Stimulated activated effector memory CD8-positive, alpha-beta T cell treated with anti-CD3 and anti-CD28 coated beads, Interleukin-12 subunit alpha, Interleukin-12 subunit beta, amount 100 ng/mL, for 72 hours (primary cell): ENCODE measurements at regions not wholly inside any gene's neighbourhood (a gene's known extent, or its start where the extent isn't known, plus 50 kb on each side); places are given as distances from the start of the nearest gene placed in this dataset.

ENCODE experiments used
- ATAC-seq: fragments of 150-1000 bp; cut with Tn5 transposase; 2 replicates; pipeline ENCODE4 v1.10.0; 2021
- DNase-seq, 2 donors: peaks; one replicate each; pipeline ENCODE4 v3.0.0; 2021 to 2022; ENCODE audit warnings: low spot score in 2 of 2
- H3K27ac Mint-ChIP-seq: one replicate; pipeline ENCODE4 v1.8.0; 2022; ENCODE audit warnings: mild to moderate bottlenecking, mixed read lengths
- H3K36me3 Mint-ChIP-seq: one replicate; pipeline ENCODE4 v1.8.0; 2022; ENCODE audit warnings: mild to moderate bottlenecking, mixed read lengths
- H3K4me1 Mint-ChIP-seq: one replicate; pipeline ENCODE4 v1.8.0; 2022; ENCODE audit warnings: mixed read lengths
- H3K4me3 Mint-ChIP-seq: one replicate; pipeline ENCODE4 v1.8.0; 2022; ENCODE audit warnings: mild to moderate bottlenecking, mixed read lengths
- H3K9me3 Mint-ChIP-seq: one replicate; pipeline ENCODE4 v1.8.0; 2022; ENCODE audit warnings: mixed read lengths

DNA sequence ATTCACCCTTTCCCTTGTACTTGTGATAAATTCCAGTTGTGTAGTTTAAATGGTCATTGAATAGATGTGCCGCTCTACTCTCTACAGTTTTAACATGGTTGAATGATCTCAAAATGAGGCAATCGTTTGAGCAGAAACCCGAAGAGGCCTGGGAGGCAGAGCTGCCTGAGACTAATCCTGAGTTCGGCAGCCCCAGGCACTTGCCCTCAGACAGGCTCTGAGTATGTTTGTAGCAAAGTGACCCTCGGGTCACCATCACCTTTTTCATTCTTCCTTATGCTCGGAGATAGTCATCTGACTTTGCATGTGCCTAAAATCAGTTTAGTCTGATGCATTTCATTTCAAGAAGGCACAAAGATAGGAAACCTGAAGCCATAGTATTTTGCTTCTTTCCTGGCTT lies 184.0 kb upstream of the RBFOX1 start:
- no peak overlapping the region for H3K4me3 Mint-ChIP-seq
- no peaks in the 10 kb centered on the region for H3K4me1 Mint-ChIP-seq
- ATAC-seq (no peak), DNase-seq (no peak)
- H3K27ac Mint-ChIP-seq: no peak overlapping the region
- H3K36me3 Mint-ChIP-seq: no peaks in the 10 kb centered on the region
- peaks cover 25% of the 10 kb centered on the region for H3K9me3 Mint-ChIP-seq

DNA sequence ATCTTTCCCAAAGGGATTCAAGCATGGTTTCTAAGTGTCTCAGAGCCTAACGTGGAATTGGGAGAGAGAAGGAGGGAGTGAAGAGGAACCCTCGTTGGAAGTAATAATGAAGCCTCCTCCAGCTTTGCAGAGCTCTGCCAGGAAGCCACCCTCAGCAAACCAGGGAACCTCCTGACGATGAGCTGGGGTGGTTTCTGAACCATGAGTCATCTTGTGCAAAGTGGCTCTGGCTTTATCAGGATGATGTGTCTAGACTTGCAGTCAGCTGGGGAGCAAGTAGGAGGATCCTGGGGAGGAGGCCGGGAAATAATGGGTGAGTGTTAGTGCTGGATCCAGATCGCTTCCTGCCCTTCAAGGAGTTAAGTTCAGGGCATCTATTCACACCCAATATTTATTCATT lies 191.7 kb upstream of the RBFOX1 start:
- H3K4me1 Mint-ChIP-seq: no peaks in the 10 kb centered on the region
- DNase-seq (no peak), ATAC-seq (no peak)
- H3K36me3 Mint-ChIP-seq: no peaks in the 10 kb centered on the region
- H3K9me3 Mint-ChIP-seq: peaks cover 35% of the 10 kb centered on the region
- no peak overlapping the region for H3K27ac Mint-ChIP-seq
- no peak overlapping the region for H3K4me3 Mint-ChIP-seq

- H3K36me3 Mint-ChIP-seq: no peaks in the 10 kb centered on the region
- ATAC-seq: no peak
- no peak overlapping the region for H3K4me3 Mint-ChIP-seq
- DNase-seq: no peak
- H3K27ac Mint-ChIP-seq: no peak overlapping the region
- H3K4me1 Mint-ChIP-seq: no peaks in the 10 kb centered on the region
- H3K9me3 Mint-ChIP-seq: peaks cover 40% of the 10 kb centered on the region
Observed at GRCh38 chr16:7137560-7138330, 194.9 kb upstream of the RBFOX1 start.

GRCh38 chr16:7132465-7132864 lies 200.2 kb upstream of the RBFOX1 start:
- Mint-ChIP-seq H3K4me3 (no peak overlapping the region), H3K4me1 (no peaks in the 10 kb centered on the region), H3K9me3 (peaks cover 21% of the 10 kb centered on the region), H3K27ac (no peak overlapping the region), H3K36me3 (no peaks in the 10 kb centered on the region)
- DNase-seq: no peak
- no peak for ATAC-seq

- Mint-ChIP-seq H3K27ac (no peak overlapping the region), H3K36me3 (no peaks in the 10 kb centered on the region), H3K4me3 (no peak overlapping the region), H3K9me3 (peaks cover 24% of the 10 kb centered on the region), H3K4me1 (no peaks in the 10 kb centered on the region)
- ATAC-seq (no peak), DNase-seq (no peak)
Observed at GRCh38 chr16:7124701-7125100, 207.9 kb upstream of the RBFOX1 start.

GRCh38 chr16:7124242-7124641 lies 208.4 kb upstream of the RBFOX1 start:
- H3K27ac Mint-ChIP-seq: no peak overlapping the region
- DNase-seq (no peak), ATAC-seq (no peak)
- H3K9me3 Mint-ChIP-seq: peaks cover 21% of the 10 kb centered on the region
- H3K4me3 Mint-ChIP-seq: no peak overlapping the region
- H3K4me1 Mint-ChIP-seq: no peaks in the 10 kb centered on the region
- H3K36me3 Mint-ChIP-seq: no peaks in the 10 kb centered on the region

- no peak overlapping the region for H3K27ac Mint-ChIP-seq
- H3K4me1 Mint-ChIP-seq: no peaks in the 10 kb centered on the region
- H3K4me3 Mint-ChIP-seq: no peak overlapping the region
- H3K9me3 Mint-ChIP-seq: peaks cover 16% of the 10 kb centered on the region
- no peaks in the 10 kb centered on the region for H3K36me3 Mint-ChIP-seq
- ATAC-seq (no peak), DNase-seq (no peak)
Observed at GRCh38 chr16:7116734-7117133, 215.9 kb upstream of the RBFOX1 start.

DNA sequence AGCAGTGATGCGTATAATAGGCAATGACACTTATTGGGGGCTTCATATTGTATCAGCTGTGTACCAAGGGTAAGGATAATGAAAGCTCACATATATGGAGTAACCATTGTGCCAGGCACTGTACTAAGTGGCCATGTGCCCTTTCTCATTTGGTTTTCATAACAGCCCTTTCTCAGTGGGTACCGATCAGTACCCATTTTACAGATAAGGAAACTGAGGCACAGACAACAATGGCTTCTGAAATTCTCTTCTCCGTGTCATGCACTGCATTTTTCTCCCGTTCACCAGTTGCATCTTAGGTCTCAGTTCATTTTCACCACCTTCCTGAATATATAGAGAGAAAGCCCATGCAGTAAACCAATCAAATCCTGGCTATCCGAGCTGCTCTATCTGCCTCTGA lies 216.7 kb upstream of the RBFOX1 start:
- Mint-ChIP-seq H3K36me3 (no peaks in the 10 kb centered on the region), H3K4me3 (no peak overlapping the region), H3K4me1 (no peaks in the 10 kb centered on the region), H3K9me3 (peaks cover 16% of the 10 kb centered on the region), H3K27ac (no peak overlapping the region)
- ATAC-seq (no peak), DNase-seq (no peak)

- H3K36me3 Mint-ChIP-seq: no peaks in the 10 kb centered on the region
- H3K4me3 Mint-ChIP-seq: no peak overlapping the region
- peaks cover 13% of the 10 kb centered on the region for H3K9me3 Mint-ChIP-seq
- ATAC-seq (no peak), DNase-seq (no peak)
- no peak overlapping the region for H3K27ac Mint-ChIP-seq
- no peaks in the 10 kb centered on the region for H3K4me1 Mint-ChIP-seq
Observed at GRCh38 chr16:7113949-7114348, 218.7 kb upstream of the RBFOX1 start.

GRCh38 chr16:7113395-7113794 lies 219.2 kb upstream of the RBFOX1 start:
- DNase-seq: no peak
- Mint-ChIP-seq H3K4me3 (no peak overlapping the region), H3K36me3 (no peaks in the 10 kb centered on the region)

DNA sequence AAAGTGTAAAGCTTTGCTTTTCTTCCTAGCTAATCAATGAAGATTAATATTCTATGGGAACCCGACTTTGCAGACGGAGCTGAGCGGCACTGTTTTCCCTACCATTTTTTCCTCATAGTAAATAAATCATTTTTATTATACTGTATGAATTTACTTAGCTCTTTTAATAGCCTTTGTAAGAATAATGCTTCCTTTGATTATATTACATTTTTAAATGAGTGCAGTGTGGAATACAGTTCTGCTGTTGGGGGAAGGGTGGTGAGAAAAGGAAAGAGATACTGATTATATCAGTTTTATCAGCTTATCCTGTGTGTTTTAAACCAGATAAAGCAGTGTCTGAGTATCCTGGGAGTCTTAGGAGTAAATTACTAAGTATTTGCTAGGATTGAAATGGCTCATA lies 221.4 kb upstream of the RBFOX1 start:
- DNase-seq: no peak
- no peaks in the 10 kb centered on the region for H3K4me1 Mint-ChIP-seq
- no peaks in the 10 kb centered on the region for H3K36me3 Mint-ChIP-seq
- H3K27ac Mint-ChIP-seq: no peak overlapping the region
- peaks cover 11% of the 10 kb centered on the region for H3K9me3 Mint-ChIP-seq
- H3K4me3 Mint-ChIP-seq: no peak overlapping the region
- no peak for ATAC-seq

More at GRCh38 chr16:7113395-7113794, 219.2 kb upstream of the RBFOX1 start:
- Mint-ChIP-seq H3K27ac (no peak overlapping the region), H3K9me3 (peaks cover 13% of the 10 kb centered on the region), H3K4me1 (no peaks in the 10 kb centered on the region)
- no peak for ATAC-seq

DNA sequence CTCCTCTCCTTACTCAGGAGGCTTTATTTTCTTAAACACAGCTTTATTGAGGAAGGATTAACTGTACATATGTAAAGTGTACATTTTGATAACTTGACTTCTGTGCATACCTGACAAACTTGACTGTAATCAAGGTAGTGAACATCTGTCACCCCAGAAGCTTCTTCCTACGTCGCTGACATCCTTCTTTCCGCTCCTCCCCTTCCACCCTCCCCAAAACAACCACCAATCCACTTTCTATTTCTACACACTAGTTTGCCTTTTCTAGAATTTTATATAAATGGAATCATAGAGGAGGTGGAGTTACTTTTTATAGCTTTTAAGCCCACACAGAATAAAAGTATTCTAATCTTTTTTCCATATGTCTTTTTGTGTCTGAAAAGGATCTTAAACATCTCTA lies 225.2 kb upstream of the RBFOX1 start:
- H3K4me1 Mint-ChIP-seq: no peaks in the 10 kb centered on the region
- H3K4me3 Mint-ChIP-seq: no peak overlapping the region
- peaks cover 11% of the 10 kb centered on the region for H3K9me3 Mint-ChIP-seq
- DNase-seq (no peak), ATAC-seq (no peak)
- no peaks in the 10 kb centered on the region for H3K36me3 Mint-ChIP-seq
- H3K27ac Mint-ChIP-seq: no peak overlapping the region

DNA sequence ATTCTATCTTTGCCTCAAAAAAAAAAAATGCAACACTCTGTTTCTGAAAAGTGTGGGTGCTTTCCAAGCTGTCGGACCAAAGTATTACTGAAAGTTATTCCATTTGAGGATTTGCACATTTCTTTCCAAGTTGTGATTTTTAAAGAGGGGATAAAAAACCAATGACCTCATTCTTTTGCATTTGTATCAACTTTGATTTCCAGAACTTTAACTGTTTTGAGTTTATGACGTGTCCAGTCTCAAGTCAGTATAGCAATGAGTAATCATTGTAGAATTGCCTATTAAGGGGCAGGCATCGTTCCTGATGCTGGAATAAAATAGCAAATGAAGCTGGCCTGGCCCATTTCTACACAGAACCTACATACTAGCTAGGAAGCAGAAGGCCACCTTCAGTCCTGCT lies 229.6 kb upstream of the RBFOX1 start:
- ATAC-seq (no peak), DNase-seq (no peak)
- Mint-ChIP-seq H3K4me1 (no peaks in the 10 kb centered on the region), H3K27ac (no peak overlapping the region), H3K9me3 (peaks cover 12% of the 10 kb centered on the region), H3K4me3 (no peak overlapping the region), H3K36me3 (no peaks in the 10 kb centered on the region)

- H3K4me3 Mint-ChIP-seq: no peak overlapping the region
- no peak for ATAC-seq
- no peaks in the 10 kb centered on the region for H3K36me3 Mint-ChIP-seq
- H3K4me1 Mint-ChIP-seq: no peaks in the 10 kb centered on the region
- peaks cover 14% of the 10 kb centered on the region for H3K9me3 Mint-ChIP-seq
- DNase-seq: no peak
- H3K27ac Mint-ChIP-seq: no peak overlapping the region
Observed at GRCh38 chr16:7101054-7101453, 231.6 kb upstream of the RBFOX1 start.

- no peak for ATAC-seq
- peaks cover 14% of the 10 kb centered on the region for H3K9me3 Mint-ChIP-seq
- no peaks in the 10 kb centered on the region for H3K36me3 Mint-ChIP-seq
- H3K4me3 Mint-ChIP-seq: no peak overlapping the region
- H3K4me1 Mint-ChIP-seq: no peaks in the 10 kb centered on the region
- H3K27ac Mint-ChIP-seq: no peak overlapping the region
- no peak for DNase-seq
Observed at GRCh38 chr16:7097518-7097917, 235.1 kb upstream of the RBFOX1 start.

DNA sequence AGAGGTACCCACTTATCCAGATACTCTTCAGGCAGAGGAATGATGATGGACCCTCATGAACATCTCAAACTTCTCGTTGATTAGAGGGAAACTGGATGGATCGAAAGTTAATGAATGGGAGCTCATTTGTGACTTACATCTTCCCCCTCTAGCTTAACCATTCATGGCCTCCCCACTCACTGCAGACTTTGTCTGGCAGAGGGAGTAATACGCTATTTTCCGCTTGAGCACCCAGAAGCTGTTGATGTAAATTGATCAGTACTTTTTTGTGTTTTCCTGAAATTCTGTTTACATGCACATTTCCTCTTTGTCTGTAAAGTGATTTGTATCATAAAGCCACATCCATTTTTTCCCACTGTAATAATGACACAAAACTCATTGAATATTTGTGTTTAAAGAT lies 239.1 kb upstream of the RBFOX1 start:
- Mint-ChIP-seq H3K27ac (no peak overlapping the region), H3K9me3 (peaks cover 14% of the 10 kb centered on the region), H3K36me3 (no peaks in the 10 kb centered on the region), H3K4me1 (no peaks in the 10 kb centered on the region), H3K4me3 (no peak overlapping the region)
- no peak for ATAC-seq
- no peak for DNase-seq
